ENCODE measurements at regions not wholly inside any gene's neighbourhood (a gene's known extent, or its start where the extent isn't known, plus 50 kb on each side); places are given as distances from the start of the nearest gene placed in this dataset.

DNA sequence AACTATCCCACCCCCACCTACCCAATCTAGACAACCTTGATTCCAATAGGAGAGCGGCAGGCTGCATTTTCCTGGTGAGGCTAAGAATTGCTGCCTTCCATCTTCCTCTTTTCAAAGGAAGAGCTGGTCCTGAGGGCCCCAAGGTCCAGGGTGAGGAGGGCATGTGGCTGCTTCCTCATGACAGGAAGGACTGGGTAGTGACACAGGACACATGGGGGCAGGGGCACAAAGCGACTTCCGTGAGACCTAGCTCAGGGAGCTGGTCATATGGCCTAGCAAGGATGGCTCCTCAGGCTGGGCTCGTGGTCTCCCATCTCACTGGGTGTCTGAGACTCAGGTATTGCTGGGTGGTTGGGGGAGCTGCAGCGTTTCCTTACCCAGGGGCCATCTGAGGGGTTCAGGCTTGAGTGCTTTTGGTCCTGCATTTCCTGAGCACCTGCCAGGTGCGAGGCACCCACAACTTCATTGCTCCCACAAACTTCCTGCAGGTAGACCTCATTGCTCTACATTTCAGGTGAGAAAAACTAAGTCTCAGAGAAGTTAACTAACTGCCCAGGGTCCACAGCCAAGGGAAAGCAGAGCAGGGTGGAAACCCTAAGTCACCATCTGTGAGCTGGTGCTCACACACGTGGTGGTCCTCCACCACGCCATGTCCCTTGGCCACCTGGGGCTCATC is 160.0 kb upstream of the TLE3 start:
- DNase-seq: no peak

- DNase-seq: no peak
Measured at GRCh38 chr15:70257047-70257446, 159.3 kb upstream of the TLE3 start.

GRCh38 chr15:70254311-70254869 is 156.7 kb upstream of the TLE3 start:
- no peak for DNase-seq

GRCh38 chr15:70253461-70254156 is 155.9 kb upstream of the TLE3 start:
- no peak for DNase-seq

- no peak for DNase-seq
Measured at GRCh38 chr15:70252951-70253320, 155.2 kb upstream of the TLE3 start.

- DNase-seq: no peak
Measured at GRCh38 chr15:70252056-70252950, 154.6 kb upstream of the TLE3 start.

GRCh38 chr15:70251246-70251990 is 153.7 kb upstream of the TLE3 start:
- no peak for DNase-seq

GRCh38 chr15:70250208-70251201 is 152.8 kb upstream of the TLE3 start:
- DNase-seq: no peak

- DNase-seq: no peak
Measured at GRCh38 chr15:70249616-70250015, 151.9 kb upstream of the TLE3 start.

- no peak for DNase-seq
Measured at GRCh38 chr15:70248116-70249025, 150.7 kb upstream of the TLE3 start.

GRCh38 chr15:70247281-70247680 is 149.6 kb upstream of the TLE3 start:
- DNase-seq: no peak

GRCh38 chr15:70246623-70247220 is 149.0 kb upstream of the TLE3 start:
- DNase-seq: no peak

GRCh38 chr15:70245932-70246622 is 148.4 kb upstream of the TLE3 start:
- DNase-seq: no peak

GRCh38 chr15:70244978-70245542 is 147.3 kb upstream of the TLE3 start:
- no peak for DNase-seq

GRCh38 chr15:70243686-70244540 is 146.2 kb upstream of the TLE3 start:
- no peak for DNase-seq

GRCh38 chr15:70242951-70243685 is 145.4 kb upstream of the TLE3 start:
- DNase-seq: no peak

Data from stimulated activated CD4-positive, alpha-beta T cell treated with anti-CD3 and anti-CD28 coated beads, Interleukin-15, amount 100 ng/mL, for 24 hours (primary cell).